ENCODE measurements at regions not wholly inside any gene's neighbourhood (a gene's known extent, or its start where the extent isn't known, plus 50 kb on each side); places are given as distances from the start of the nearest gene placed in this dataset.
"Not testable (repeated sequence)": the region's sequence is repeated elsewhere in the genome, so short reads cannot be mapped to it uniquely, and the experiment has no call there.

DNA sequence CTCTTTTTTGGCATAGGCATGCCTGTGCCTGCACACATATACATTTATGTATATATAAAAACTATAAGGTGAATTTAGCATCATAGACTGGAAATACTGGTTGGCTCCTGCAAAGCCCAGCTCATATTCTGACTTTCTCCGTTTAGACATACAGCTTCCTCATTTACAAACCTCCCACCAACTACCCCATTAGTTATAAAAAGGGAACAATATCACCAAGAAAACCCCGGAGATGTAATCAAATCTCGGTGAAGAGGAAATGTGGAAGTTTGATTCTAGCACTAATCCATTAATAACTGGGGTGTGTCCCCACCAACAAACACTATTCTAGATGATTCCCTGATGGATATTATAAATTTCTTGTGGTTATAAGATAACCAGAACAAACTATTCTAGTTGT, 517.7 kb upstream of the TBL1XR1 start:
- H3K9ac ChIP-seq (ENCODE audit: low read length), result no peak overlapping the region
- no peaks in the 10 kb centered on the region for H3K79me2 ChIP-seq (ENCODE audit: low read length)
- no peak for DNase-seq
- H2AFZ ChIP-seq (ENCODE audit: low read length), result no peak overlapping the region
- no peak overlapping the region for H3K4me3 ChIP-seq (ENCODE audit: low read length)
- no peak overlapping the region for H3K27ac ChIP-seq (ENCODE audit: low read length)
- TF ChIP-seq EZH2phosphoT487 (IDR thresholded peaks at IDR 0.05; ENCODE audit: low read length) (no peak), CTCF (IDR thresholded peaks at IDR 0.05; ENCODE audit: low read length) (no peak), EZH2 (optimal IDR thresholded peaks at IDR 0.05; ENCODE audit: low read depth, low read length) (no peak)
- no peaks in the 10 kb centered on the region for H4K20me1 ChIP-seq (ENCODE audit: insufficient read depth, low read length)
- no peaks in the 10 kb centered on the region for H3K27me3 ChIP-seq (replicated peaks; ENCODE audit: insufficient read depth, low read length)
- no peaks in the 10 kb centered on the region for H3K9me3 ChIP-seq (replicated peaks; ENCODE audit: insufficient read depth, low read length)
- H3K9me2 ChIP-seq (replicated peaks; ENCODE audit: insufficient read depth, low read length), result no peaks in the 10 kb centered on the region
- H3F3A ChIP-seq (ENCODE audit: insufficient read depth, low read length), result no peaks in the 10 kb centered on the region
- H3K4me1 ChIP-seq (ENCODE audit: low read length), result no peaks in the 10 kb centered on the region
- no peaks in the 10 kb centered on the region for H3K36me3 ChIP-seq (replicated peaks; ENCODE audit: insufficient read depth, low read length)
- H3K4me2 ChIP-seq (ENCODE audit: low read depth, low read length), result no peak overlapping the region

DNA sequence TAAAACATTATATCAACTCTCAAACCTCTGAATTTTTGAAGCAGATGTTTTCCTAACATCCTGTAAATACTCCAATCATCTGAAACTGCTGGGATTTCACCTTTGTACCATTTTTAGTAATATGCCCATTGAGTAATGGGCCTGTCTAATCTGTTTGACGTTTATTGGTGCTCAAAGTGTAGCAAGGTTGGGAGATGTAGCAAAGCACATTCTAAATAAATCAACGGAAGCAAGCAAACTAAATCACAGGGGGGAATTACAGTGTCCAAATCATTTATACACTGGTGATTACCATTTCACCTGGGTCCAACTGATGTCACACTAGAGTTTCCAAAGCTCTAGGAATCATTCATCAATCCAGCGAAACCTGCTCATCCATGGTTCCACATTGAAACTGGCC, 518.7 kb upstream of the TBL1XR1 start:
- H3K79me2 ChIP-seq (ENCODE audit: low read length), result no peaks in the 10 kb centered on the region

DNA sequence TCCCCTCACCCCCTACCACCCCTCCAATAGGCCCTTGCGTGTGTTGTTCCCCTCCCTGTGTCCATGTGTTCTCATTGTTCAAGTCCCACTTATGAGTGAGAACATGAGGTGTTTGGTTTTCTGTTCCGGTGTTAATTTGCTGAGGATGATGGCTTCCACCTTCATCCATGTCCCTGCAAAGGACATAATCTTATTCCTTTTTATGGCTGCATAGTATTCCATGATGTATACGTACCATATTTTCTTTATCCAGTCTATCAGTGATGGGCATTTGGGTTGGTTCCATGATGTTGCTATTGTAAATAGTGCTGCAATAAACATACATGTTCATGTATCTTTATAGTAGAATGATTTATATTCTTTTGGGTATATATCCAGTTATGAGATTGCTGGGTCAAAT, 523.6 kb upstream of the TBL1XR1 start:
- not testable (repeated sequence) for H3K9me3 ChIP-seq (replicated peaks; ENCODE audit: insufficient read depth, low read length); H3K9me2 ChIP-seq (replicated peaks; ENCODE audit: insufficient read depth, low read length); H3K9ac ChIP-seq (ENCODE audit: low read length); H3K36me3 ChIP-seq (replicated peaks; ENCODE audit: insufficient read depth, low read length); H2AFZ ChIP-seq (ENCODE audit: low read length); H3K4me1 ChIP-seq (ENCODE audit: low read length); H3K79me2 ChIP-seq (ENCODE audit: low read length); H3F3A ChIP-seq (ENCODE audit: insufficient read depth, low read length); H3K4me3 ChIP-seq (ENCODE audit: low read length); H3K27ac ChIP-seq (ENCODE audit: low read length); DNase-seq; H3K27me3 ChIP-seq (replicated peaks; ENCODE audit: insufficient read depth, low read length); H3K4me2 ChIP-seq (ENCODE audit: low read depth, low read length); H4K20me1 ChIP-seq (ENCODE audit: insufficient read depth, low read length)

More for the DNA sequence above, 518.7 kb upstream of the TBL1XR1 start:
- no peak for TF ChIP-seq CTCF (IDR thresholded peaks at IDR 0.05; ENCODE audit: low read length)
- no peak for TF ChIP-seq EZH2phosphoT487 (IDR thresholded peaks at IDR 0.05; ENCODE audit: low read length)
- TF ChIP-seq EZH2 (optimal IDR thresholded peaks at IDR 0.05; ENCODE audit: low read depth, low read length), result no peak
- no peaks in the 10 kb centered on the region for H4K20me1 ChIP-seq (ENCODE audit: insufficient read depth, low read length)
- H3K36me3 ChIP-seq (replicated peaks; ENCODE audit: insufficient read depth, low read length), result no peaks in the 10 kb centered on the region
- H2AFZ ChIP-seq (ENCODE audit: low read length), result no peak overlapping the region
- no peak for DNase-seq
- no peak overlapping the region for H3K27ac ChIP-seq (ENCODE audit: low read length)
- H3K9ac ChIP-seq (ENCODE audit: low read length), result no peak overlapping the region
- no peaks in the 10 kb centered on the region for H3K9me3 ChIP-seq (replicated peaks; ENCODE audit: insufficient read depth, low read length)
- no peaks in the 10 kb centered on the region for H3F3A ChIP-seq (ENCODE audit: insufficient read depth, low read length)
- H3K4me3 ChIP-seq (ENCODE audit: low read length), result no peak overlapping the region
- H3K27me3 ChIP-seq (replicated peaks; ENCODE audit: insufficient read depth, low read length), result no peaks in the 10 kb centered on the region
- H3K9me2 ChIP-seq (replicated peaks; ENCODE audit: insufficient read depth, low read length), result no peaks in the 10 kb centered on the region
- H3K4me1 ChIP-seq (ENCODE audit: low read length), result no peaks in the 10 kb centered on the region
- no peak overlapping the region for H3K4me2 ChIP-seq (ENCODE audit: low read depth, low read length)

DNA sequence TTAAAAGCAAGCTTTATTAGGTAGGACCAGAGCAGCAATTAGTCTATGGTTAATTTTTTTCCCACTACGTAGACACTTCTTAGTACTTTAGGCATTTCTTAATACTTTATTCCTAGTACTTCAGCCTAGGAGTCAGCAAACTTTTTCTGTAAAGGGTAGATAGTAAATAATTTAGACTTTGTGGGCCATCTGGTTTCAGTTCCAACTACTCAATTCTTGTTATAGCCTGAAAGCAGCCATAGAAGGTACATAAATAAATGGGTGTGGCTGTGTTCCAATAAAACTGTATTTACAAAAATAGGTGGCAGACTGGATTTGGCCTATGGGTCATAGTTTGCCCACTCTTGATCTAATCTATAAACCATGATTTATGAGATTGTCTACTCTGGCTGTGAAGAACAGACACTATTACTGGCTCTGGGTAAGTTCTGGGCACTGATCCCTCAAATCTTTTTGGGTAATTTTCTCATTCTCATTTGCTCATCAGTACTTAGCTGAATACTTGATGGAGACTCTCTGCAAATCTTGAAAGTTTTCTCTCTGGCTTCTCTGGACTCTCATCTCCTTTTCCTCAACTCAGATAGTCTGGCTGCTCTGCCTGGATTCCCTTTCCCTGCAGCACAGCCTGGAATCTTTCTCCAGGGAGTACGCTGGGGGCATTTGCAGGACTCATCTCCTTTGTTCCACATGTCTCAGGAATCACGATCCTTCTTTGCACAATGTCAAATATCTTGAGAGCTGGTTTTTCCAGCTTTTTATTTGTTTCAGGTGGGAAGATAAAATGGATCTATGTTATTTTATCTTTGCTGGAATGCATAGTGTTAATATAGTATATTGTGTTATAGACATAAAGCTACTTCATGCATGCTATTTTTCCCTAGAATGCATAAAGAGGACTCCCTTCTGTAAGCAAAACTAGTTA, 524.8 kb upstream of the TBL1XR1 start:
- H3K27ac ChIP-seq (ENCODE audit: low read length), result no peak overlapping the region
- TF ChIP-seq EZH2 (optimal IDR thresholded peaks at IDR 0.05; ENCODE audit: low read depth, low read length) (no peak), EZH2phosphoT487 (IDR thresholded peaks at IDR 0.05; ENCODE audit: low read length) (no peak), CTCF (IDR thresholded peaks at IDR 0.05; ENCODE audit: low read length) (no peak)
- no peaks in the 10 kb centered on the region for H3K9me2 ChIP-seq (replicated peaks; ENCODE audit: insufficient read depth, low read length)
- no peak overlapping the region for H3K9ac ChIP-seq (ENCODE audit: low read length)
- no peaks in the 10 kb centered on the region for H3K36me3 ChIP-seq (replicated peaks; ENCODE audit: insufficient read depth, low read length)
- no peak overlapping the region for H3K4me2 ChIP-seq (ENCODE audit: low read depth, low read length)
- H3K27me3 ChIP-seq (replicated peaks; ENCODE audit: insufficient read depth, low read length), result no peaks in the 10 kb centered on the region
- H3K9me3 ChIP-seq (replicated peaks; ENCODE audit: insufficient read depth, low read length), result no peaks in the 10 kb centered on the region
- DNase-seq, result no peak
- H3K4me1 ChIP-seq (ENCODE audit: low read length), result no peaks in the 10 kb centered on the region
- H4K20me1 ChIP-seq (ENCODE audit: insufficient read depth, low read length), result no peaks in the 10 kb centered on the region
- H2AFZ ChIP-seq (ENCODE audit: low read length), result no peak overlapping the region
- no peaks in the 10 kb centered on the region for H3K79me2 ChIP-seq (ENCODE audit: low read length)
- no peak overlapping the region for H3K4me3 ChIP-seq (ENCODE audit: low read length)
- no peaks in the 10 kb centered on the region for H3F3A ChIP-seq (ENCODE audit: insufficient read depth, low read length)

All from MM.1S (cell line).